GM10266 (cell line): ENCODE measurements at regions not wholly inside any gene's neighbourhood (a gene's known extent, or its start where the extent isn't known, plus 50 kb on each side); places are given as distances from the start of the nearest gene placed in this dataset.

Experiments used
- DNase-seq: peaks from one replicate; pipeline ENCODE4 v3.0.0; 2012; ENCODE audit errors: extremely low spot score
- CTCF ChIP-seq: IDR thresholded peaks from 2 replicates; pipeline ENCODE4 v1.5.1; 2012; ENCODE audit warnings: mild to moderate bottlenecking, low read depth; ENCODE audit not compliant: control insufficient read depth, insufficient read depth; ENCODE audit errors: missing control alignments

- DNase-seq = no peak
- TF ChIP-seq CTCF = no peak
These were observed 415.4 kb upstream of the PROK2 start for GRCh38 chr3:72200332-72200731.

GRCh38 chr3:72199530-72199929 is 414.6 kb upstream of the PROK2 start:
- DNase-seq = no peak
- TF ChIP-seq CTCF = no peak

- DNase-seq = no peak
- TF ChIP-seq CTCF = no peak
These were observed 411.5 kb upstream of the PROK2 start for GRCh38 chr3:72196377-72196929.

DNA sequence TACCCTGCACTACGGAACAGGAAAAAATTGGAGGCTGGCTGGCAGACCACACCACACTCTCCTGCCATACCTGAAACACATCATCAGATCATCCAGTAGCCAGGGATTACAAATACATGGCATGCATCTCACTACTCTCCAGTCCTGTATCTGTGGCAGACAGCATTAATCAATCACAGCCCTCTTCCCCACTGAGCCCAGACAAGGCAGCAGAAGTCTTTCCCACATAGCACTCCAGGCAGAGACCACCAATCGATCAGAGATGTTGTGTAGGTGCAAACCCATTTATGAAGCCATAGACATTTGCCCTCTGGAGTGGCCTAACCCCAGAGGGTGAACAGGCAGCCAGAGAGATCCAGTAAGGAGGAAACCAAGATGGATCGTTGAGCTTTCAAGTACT is 410.9 kb upstream of the PROK2 start:
- no peak for TF ChIP-seq CTCF
- DNase-seq = no peak

- no peak for DNase-seq
These were observed 409.5 kb upstream of the PROK2 start for GRCh38 chr3:72194458-72194857.

DNA sequence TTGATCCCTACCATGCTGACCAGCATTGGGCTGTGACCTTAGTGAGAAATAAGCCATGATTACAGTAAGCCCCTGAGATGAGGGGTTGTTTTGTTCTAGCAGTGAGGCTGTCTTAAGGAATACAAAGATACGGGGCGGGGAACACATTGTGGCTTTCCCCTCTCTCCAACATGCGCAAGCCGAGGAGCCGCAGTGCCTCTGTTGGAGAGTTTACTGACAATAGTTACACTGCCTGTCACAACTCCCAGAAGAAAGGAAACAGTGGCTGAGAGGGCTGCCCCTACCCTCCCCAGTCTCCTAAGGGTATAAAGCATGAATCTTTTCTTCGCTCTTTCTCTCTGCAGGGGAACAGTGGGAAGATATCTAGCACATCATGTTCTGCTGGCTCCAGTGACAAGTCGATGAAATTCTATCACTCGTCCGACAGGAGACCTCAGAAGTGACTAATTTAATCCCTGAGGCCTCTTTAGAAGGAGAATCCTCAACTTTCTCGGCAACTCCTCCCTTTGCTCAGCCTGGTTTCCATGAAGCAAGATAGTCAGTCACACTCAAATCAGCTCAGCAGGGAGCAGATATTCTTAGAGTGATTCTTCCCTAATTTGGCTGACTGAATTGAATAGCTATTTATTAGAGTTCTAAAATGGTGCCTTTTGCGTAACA is 409.0 kb upstream of the PROK2 start:
- no peak for DNase-seq
- no peak for TF ChIP-seq CTCF

More at GRCh38 chr3:72194458-72194857, 409.5 kb upstream of the PROK2 start:
- TF ChIP-seq CTCF = no peak

DNA sequence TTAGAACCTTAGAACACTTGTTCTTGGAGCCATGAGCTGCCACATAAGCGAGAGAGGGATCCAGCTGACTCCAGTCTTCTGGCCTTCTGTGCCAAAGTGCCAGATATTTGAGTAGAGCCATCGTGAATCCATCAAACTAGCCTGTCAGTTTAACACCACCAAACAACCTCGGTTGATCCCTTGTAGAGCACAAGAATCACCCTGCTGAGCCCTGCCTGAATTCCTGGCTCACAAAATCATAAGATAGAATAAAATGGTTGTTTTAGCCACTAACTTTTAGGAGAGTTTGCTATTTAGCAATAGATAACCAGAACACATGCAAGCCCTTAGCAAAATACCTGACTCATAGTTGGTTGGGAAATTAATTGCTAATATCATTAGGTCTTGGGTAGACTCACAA is 407.6 kb upstream of the PROK2 start:
- no peak for DNase-seq
- TF ChIP-seq CTCF = no peak
